HG03565 (cell line): ENCODE measurements at regions not wholly inside any gene's neighbourhood (a gene's known extent, or its start where the extent isn't known, plus 50 kb on each side); places are given as distances from the start of the nearest gene placed in this dataset.

ENCODE experiments used
- ATAC-seq: cut with Tn5 transposase; IDR thresholded peaks from one replicate; pipeline ENCODE4 v1.9.1; 2021; ENCODE audit warnings: mild to moderate bottlenecking, moderate library complexity; ENCODE audit not compliant: unreplicated experiment

DNA sequence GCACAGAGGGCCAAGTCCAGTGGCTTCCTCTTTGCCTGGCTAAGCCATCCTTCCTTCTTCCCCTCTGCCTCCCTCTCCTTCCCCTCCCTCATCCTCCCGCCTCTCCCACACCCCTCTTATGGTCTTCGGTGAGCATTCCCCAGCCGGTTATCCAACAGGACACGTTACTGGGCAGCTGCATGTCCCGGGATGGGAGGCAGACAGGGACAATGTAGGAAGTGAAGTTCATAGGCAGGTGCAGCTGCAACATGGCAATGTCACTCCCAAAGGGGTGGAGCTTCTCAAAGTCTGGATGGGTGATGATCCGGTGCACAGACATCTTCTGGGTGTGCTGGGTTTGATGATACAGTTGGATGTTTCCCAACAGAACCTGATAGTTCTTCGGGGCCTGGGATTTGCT, 71.4 kb upstream of the SPTLC1 start:
- ATAC-seq, result no peak

DNA sequence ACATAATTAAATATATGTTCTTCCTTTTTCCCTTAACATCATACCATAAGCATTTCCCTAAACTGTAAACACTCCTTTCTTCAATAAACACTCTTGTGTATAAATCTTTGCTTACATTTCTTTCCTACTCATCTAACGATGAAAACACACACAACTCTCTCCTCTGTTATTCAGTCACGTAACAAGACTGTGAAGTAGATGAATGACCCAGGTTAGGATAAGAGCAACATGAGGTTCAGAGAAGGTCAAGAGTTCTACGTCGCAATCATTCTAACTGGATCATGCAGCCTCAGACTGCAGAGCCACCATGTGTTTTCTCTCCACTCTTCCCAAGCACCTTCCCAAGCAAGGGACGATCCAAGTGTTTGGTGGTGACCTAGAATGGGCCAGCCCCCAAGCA, 70.5 kb upstream of the SPTLC1 start:
- ATAC-seq, result no peak

- ATAC-seq, result no peak
Observed at GRCh38 chr9:92185096-92185495, 69.9 kb upstream of the SPTLC1 start.

DNA sequence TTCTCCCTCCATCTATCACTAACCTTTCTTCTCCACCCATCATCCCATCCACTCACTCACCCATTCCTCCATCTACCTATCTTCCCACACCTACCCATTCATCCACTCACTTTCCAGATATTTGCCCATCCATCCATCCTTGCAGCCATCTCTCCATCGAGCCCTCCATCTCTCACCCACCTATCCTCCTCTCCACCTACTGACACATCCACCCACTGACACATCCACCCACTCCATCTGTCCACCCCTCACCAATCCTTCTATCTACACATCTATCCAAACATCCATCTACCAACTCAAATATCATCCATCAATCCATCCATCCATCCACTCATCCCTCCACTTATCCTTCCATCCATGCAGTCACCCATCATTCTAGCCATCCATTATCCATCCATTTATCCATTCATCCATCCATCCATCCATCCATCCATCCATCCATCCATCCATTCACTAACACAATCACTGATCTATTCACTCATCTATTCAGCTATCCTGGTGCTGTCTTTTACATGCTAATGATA, 68.9 kb upstream of the SPTLC1 start:
- ATAC-seq, result no peak

DNA sequence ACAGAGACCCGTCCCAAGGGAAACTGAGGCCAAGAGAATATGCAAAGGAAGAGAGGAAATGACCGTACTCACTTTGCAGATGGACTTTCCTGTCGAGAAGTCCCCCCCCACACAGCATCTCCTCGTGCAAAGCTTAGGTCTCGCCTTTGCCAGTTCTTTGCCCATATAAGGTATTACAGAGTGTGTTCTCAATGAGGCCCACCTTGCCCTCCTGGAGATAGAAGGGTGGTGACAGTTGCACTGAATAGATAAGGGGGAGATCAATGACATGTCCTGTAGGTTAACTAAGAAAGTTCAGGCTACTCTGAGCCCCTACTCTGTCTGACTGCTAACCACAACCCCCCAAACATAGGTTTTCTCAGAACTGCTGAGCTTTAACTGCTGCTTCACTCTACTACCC, 68.2 kb upstream of the SPTLC1 start:
- no peak for ATAC-seq

GRCh38 chr9:92181296-92181695, 66.1 kb upstream of the SPTLC1 start:
- ATAC-seq, result no peak

DNA sequence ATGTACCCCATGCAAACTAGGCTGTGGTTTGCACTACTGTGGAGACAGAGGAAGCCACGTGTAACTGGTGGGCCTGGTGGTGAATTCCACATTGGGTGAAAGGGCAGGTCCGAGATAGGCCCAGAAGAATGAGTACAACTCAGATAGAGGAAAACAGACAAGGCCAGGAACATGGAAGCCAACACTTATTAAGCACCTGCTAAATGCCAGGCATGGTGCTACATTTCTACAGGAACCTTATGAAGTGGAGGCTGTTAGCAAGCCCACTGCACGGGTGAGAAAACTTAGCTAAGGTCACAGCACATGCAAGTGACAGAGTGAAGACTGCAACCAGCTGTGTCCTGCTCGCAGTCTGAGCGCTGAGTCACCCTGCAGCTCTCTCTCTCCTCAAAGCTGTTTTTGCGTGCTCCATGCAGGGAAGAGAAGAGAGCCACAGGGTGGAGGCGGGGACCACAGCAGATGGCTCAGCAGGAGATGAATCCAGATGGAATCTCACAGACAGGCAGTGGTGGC, 65.5 kb upstream of the SPTLC1 start:
- no peak for ATAC-seq

GRCh38 chr9:92180002-92180400, 64.8 kb upstream of the SPTLC1 start:
- ATAC-seq, result no peak

GRCh38 chr9:92179286-92180001, 64.2 kb upstream of the SPTLC1 start:
- ATAC-seq, result no peak

GRCh38 chr9:92177591-92177990, 62.4 kb upstream of the SPTLC1 start:
- no peak for ATAC-seq

DNA sequence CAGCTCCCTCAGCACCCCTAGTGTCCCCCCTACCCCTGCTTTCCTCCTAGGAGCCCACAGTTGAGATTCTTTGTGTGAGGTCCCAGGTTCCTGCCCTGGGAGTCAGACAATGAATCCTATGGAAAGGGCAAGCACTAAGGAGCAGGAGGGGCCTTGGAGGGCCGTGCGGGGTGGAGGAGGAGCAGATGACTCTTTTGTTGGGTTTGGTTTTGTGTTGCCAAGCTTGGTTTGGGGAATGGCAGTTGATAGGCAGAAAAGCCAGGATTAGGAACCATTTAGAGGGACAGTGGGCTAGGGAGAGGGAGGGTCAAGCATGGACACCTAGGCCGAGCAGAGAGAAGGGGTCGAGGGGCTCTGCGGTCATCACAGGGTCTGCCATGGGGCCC, 61.6 kb upstream of the SPTLC1 start:
- no peak for ATAC-seq

- no peak for ATAC-seq
Observed at GRCh38 chr9:92176068-92176799, 61.0 kb upstream of the SPTLC1 start.

DNA sequence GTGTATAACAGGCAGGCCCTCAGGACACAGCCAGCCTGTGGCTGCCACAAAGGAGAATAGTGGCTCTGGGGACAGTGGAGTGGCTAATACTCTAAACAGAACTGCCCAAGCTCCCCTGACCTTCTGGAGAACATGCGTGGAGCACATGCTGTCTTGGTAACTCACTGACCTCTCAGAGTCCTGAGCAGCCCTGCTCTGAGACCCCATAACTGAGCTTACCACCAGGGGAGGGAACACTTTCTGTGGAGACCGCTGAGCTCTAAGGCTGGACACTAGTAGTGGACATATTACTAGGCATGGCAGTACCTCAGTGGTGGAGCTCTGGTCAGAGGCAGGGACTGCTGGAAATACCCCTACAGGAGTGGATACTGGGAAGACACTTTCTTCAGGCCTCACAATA, 60.2 kb upstream of the SPTLC1 start:
- ATAC-seq, result no peak

GRCh38 chr9:92173318-92173717, 58.1 kb upstream of the SPTLC1 start:
- ATAC-seq, result peak; percentile 48

GRCh38 chr9:92171822-92172221, 56.6 kb upstream of the SPTLC1 start:
- no peak for ATAC-seq

DNA sequence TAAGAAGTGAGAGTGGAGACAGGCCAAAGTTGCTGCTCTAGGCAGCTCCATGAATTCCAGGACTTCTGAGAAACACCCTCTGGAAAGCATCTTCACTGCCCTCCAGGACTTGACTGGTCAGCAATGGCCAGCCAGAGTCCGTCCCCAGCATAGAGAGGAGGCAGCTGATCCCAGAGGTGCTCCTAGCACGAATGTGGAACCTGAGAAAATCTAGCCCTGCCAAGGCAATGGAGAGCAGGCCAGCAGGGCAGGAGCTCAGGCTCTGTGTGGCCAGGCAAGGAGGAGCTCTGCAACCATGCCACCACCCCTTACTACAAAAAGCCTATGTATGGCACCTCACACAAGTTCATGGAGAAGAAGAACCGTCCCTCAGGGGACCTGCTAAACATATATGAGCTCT, 56.1 kb upstream of the SPTLC1 start:
- ATAC-seq, result no peak

GRCh38 chr9:92170848-92171247, 55.6 kb upstream of the SPTLC1 start:
- ATAC-seq, result no peak

DNA sequence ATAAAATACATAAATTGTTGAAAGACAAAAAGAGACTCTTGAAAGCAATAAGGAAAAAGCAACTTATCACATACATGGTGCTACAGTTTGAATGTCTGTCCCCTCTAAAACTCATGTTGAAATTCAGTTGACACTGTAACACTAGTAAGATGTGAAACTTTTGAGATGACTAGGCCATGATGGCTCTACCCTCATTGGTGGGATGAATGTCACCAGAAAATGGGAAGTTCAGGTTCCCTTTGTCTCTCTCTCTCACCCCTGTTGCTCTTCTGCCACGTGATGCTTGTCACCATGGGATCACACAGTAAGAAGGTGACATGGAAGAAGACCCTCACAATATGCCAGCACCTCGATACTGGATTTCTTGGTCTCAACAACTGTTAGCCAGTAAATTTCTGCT, 50.3 kb upstream of the SPTLC1 start:
- no peak for ATAC-seq
